ENCODE measurements at regions not wholly inside any gene's neighbourhood (a gene's known extent, or its start where the extent isn't known, plus 50 kb on each side); places are given as distances from the start of the nearest gene placed in this dataset.

- WGBS, 2 donors, result 60 to 71% methylated on average over 4 of the region's 4 CpGs
- intact Hi-C loops (cut with DNase I), result no loop called here
- DNase-seq, result no peak
- H3K27ac ChIP-seq, result no peak overlapping the region
- ATAC-seq, result no peak
- TF ChIP-seq CTCF (IDR thresholded peaks at IDR 0.05), result no peak
- H3K4me3 ChIP-seq, result no peak overlapping the region
- H3K4me1 ChIP-seq, result no peaks in the 10 kb centered on the region
- H3K9me3 ChIP-seq, result peaks cover 0 to 1% (median 0%) of the 10 kb centered on the region in 11 donors
- H3K36me3 ChIP-seq, result no peaks in the 10 kb centered on the region
- H3K27me3 ChIP-seq, result no peaks in the 10 kb centered on the region
These were observed 1606.4 kb upstream of the TENM3 start for GRCh38 chr4:180636696-180637404.

GRCh38 chr4:180637616-180638015 lies 1605.6 kb upstream of the TENM3 start:
- Histone ChIP-seq H3K27me3 (no peaks in the 10 kb centered on the region), H3K4me1 (no peaks in the 10 kb centered on the region), H3K36me3 (no peaks in the 10 kb centered on the region), H3K9me3 (peaks cover 0 to 1% (median 0%) of the 10 kb centered on the region in 11 donors), H3K4me3 (no peak overlapping the region), H3K27ac (no peak overlapping the region)
- intact Hi-C loops (cut with DNase I), result no loop called here
- DNase-seq (no peak), ATAC-seq (no peak)
- 77 to 79% methylated on average over 5 of the region's 5 CpGs for WGBS, 2 donors
- no peak for TF ChIP-seq CTCF (IDR thresholded peaks at IDR 0.05)

- H3K27me3 ChIP-seq, result no peaks in the 10 kb centered on the region
- H3K36me3 ChIP-seq, result no peaks in the 10 kb centered on the region
- no peak overlapping the region for H3K4me3 ChIP-seq
- H3K4me1 ChIP-seq, result no peaks in the 10 kb centered on the region
- 38 to 54% methylated on average over 2 of the region's 2 CpGs for WGBS, 2 donors
- intact Hi-C loops (cut with DNase I), result no loop called here
- no peak overlapping the region for H3K27ac ChIP-seq
- H3K9me3 ChIP-seq, result no peaks in the 10 kb centered on the region
- ATAC-seq (no peak), DNase-seq (no peak)
- no peak for TF ChIP-seq CTCF (IDR thresholded peaks at IDR 0.05)
These were observed 1603.0 kb upstream of the TENM3 start for GRCh38 chr4:180640193-180640592.

- no peaks in the 10 kb centered on the region for H3K36me3 ChIP-seq
- intact Hi-C loops (cut with DNase I), result no loop called here
- H3K9me3 ChIP-seq, result no peaks in the 10 kb centered on the region
- WGBS, 2 donors, result 59 to 77% methylated on average over 4 of the region's 4 CpGs
- H3K4me1 ChIP-seq, result no peaks in the 10 kb centered on the region
- no peak overlapping the region for H3K4me3 ChIP-seq
- no peak for ATAC-seq
- no peak overlapping the region for H3K27ac ChIP-seq
- TF ChIP-seq CTCF (IDR thresholded peaks at IDR 0.05), result no peak
- DNase-seq, result no peak
- no peaks in the 10 kb centered on the region for H3K27me3 ChIP-seq
These were observed 1601.7 kb upstream of the TENM3 start for GRCh38 chr4:180641495-180641894.
